GM19351 (cell line): ENCODE measurements at regions not wholly inside any gene's neighbourhood (a gene's known extent, or its start where the extent isn't known, plus 50 kb on each side); places are given as distances from the start of the nearest gene placed in this dataset.

Experiments used
- ATAC-seq: cut with Tn5 transposase; IDR thresholded peaks from one replicate; pipeline ENCODE4 v1.9.1; 2021; ENCODE audit warnings: mild to moderate bottlenecking, moderate library complexity; ENCODE audit not compliant: unreplicated experiment

GRCh38 chr12:24724814-24725213, 224.1 kb downstream of the BCAT1 start:
- ATAC-seq, result no peak

- no peak for ATAC-seq
Observed at GRCh38 chr12:24723759-24724158, 225.1 kb downstream of the BCAT1 start.

- ATAC-seq, result no peak
Observed at GRCh38 chr12:24721191-24721590, 227.7 kb downstream of the BCAT1 start.

GRCh38 chr12:24719293-24719721, 229.6 kb downstream of the BCAT1 start:
- ATAC-seq, result peak; percentile 91

- no peak for ATAC-seq
Observed at GRCh38 chr12:24718617-24719016, 230.3 kb downstream of the BCAT1 start.

- no peak for ATAC-seq
Observed at GRCh38 chr12:24714237-24714636, 234.7 kb downstream of the BCAT1 start.

- ATAC-seq, result no peak
Observed at GRCh38 chr12:24711056-24712008, 237.6 kb downstream of the BCAT1 start.

GRCh38 chr12:24709216-24709615, 239.7 kb downstream of the BCAT1 start:
- ATAC-seq, result no peak

- ATAC-seq, result no peak
Observed at GRCh38 chr12:24708718-24709117, 240.2 kb downstream of the BCAT1 start.

GRCh38 chr12:24708043-24708442, 240.9 kb downstream of the BCAT1 start:
- ATAC-seq, result no peak

- no peak for ATAC-seq
Observed at GRCh38 chr12:24707334-24707733, 241.6 kb downstream of the BCAT1 start.

- ATAC-seq, result peak; percentile 98
Observed at GRCh38 chr12:24705741-24706358, 243.1 kb downstream of the BCAT1 start.

GRCh38 chr12:24705216-24705615, 243.7 kb downstream of the BCAT1 start:
- no peak for ATAC-seq

GRCh38 chr12:24701343-24701742, 247.6 kb downstream of the BCAT1 start:
- no peak for ATAC-seq

- ATAC-seq, result no peak
Observed at GRCh38 chr12:24698972-24699371, 249.9 kb downstream of the BCAT1 start.

- ATAC-seq, result no peak
Observed at GRCh38 chr12:24697769-24698168, 251.1 kb downstream of the BCAT1 start.

- ATAC-seq, result no peak
Observed at GRCh38 chr12:24697295-24697694, 251.6 kb downstream of the BCAT1 start.

- no peak for ATAC-seq
Observed at GRCh38 chr12:24696800-24697199, 252.1 kb downstream of the BCAT1 start.

- ATAC-seq, result no peak
Observed at GRCh38 chr12:24695657-24696329, 253.1 kb downstream of the BCAT1 start.

GRCh38 chr12:24695103-24695502, 253.8 kb downstream of the BCAT1 start:
- ATAC-seq, result no peak

GRCh38 chr12:24688601-24689000, 260.3 kb downstream of the BCAT1 start:
- ATAC-seq, result no peak

- no peak for ATAC-seq
Observed at GRCh38 chr12:24681570-24681969, 267.3 kb downstream of the BCAT1 start.
